Epidermal melanocyte (primary cell): ENCODE measurements at regions not wholly inside any gene's neighbourhood (a gene's known extent, or its start where the extent isn't known, plus 50 kb on each side); places are given as distances from the start of the nearest gene placed in this dataset.
A peak's percentile ranks its signal among the peaks of the same experiment; 100 is the strongest.
"Not testable (repeated sequence)": the region's sequence is repeated elsewhere in the genome, so short reads cannot be mapped to it uniquely, and the experiment has no call there.

Experiments used
- DNase-seq: peaks from one replicate; pipeline ENCODE4 v3.0.0; 2011; ENCODE audit warnings: low spot score; ENCODE audit not compliant: insufficient read length

GRCh38 chr9:36462245-36462644 is 62.2 kb upstream of the RNF38 start:
- no peak for DNase-seq

- DNase-seq: peak; percentile 74
Measured at GRCh38 chr9:36461323-36461722, 61.3 kb upstream of the RNF38 start.

- not testable (repeated sequence) for DNase-seq
Measured at GRCh38 chr9:36458430-36458915, 58.4 kb upstream of the RNF38 start.

- DNase-seq: no peak
Measured at GRCh38 chr9:36457836-36458429, 57.9 kb upstream of the RNF38 start.

GRCh38 chr9:36456480-36457065 is 56.5 kb upstream of the RNF38 start:
- no peak for DNase-seq

- no peak for DNase-seq
Measured at GRCh38 chr9:36451949-36452348, 51.9 kb upstream of the RNF38 start.

- peak; percentile 38 for DNase-seq
Measured at GRCh38 chr9:36450110-36450732, 50.2 kb upstream of the RNF38 start.
